ELF-1 (cell line): ENCODE measurements at regions not wholly inside any gene's neighbourhood (a gene's known extent, or its start where the extent isn't known, plus 50 kb on each side); places are given as distances from the start of the nearest gene placed in this dataset.
"Not testable (repeated sequence)": the region's sequence is repeated elsewhere in the genome, so short reads cannot be mapped to it uniquely, and the experiment has no call there.

Experiments used
- DNase-seq: peaks from one replicate; pipeline ENCODE4 v3.0.0-alpha.2; 2016; ENCODE audit warnings: low read depth, low spot score

DNA sequence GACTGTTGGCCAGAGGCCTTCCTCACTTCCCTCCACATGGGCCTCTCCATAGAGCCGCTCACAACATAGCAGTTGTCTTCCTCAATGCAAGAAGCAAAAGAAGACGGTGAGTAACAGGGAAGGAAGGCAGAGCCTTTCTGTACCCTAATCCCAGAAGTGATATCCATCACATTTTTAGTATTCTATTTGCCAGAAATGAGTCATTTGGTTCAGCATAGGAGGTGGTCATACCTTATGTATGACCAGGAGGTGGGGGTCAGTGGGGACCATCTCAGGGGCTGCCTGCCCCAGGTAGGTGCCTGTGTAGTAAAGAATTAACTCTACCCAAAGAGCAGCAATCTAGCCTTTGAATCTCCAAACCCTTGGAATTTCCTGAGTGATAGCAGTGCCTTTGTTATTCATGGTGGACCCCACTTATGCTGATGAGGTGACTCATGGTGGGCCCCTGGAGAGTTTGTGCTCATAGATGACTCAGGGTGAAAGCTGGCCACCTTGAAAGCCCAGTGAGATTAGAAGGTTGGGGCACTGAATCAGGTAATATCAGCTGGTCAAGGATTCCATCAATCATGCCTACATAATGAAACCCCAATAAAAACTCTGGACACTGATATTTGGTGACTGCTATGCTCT, 323.9 kb upstream of the IGF1R start:
- DNase-seq, result no peak

DNA sequence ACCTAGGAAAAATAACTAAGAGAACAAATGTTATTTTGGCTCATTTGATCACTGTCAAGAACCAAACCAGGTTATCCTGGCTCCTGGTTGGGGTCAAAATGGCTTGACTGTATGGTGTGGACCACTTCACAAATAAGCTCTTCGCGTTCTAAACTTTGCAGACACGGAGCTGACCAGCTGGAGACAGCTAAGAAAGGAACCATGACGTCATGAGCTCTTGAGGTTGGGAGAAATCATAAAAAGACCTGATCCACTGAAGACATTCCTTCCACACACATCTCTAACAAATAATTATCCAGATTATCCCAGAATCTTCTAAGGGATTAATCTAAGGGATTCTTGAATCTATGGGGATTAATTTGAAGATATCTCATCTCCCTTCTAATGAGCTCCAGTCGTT, 321.5 kb upstream of the IGF1R start:
- DNase-seq, result no peak

DNA sequence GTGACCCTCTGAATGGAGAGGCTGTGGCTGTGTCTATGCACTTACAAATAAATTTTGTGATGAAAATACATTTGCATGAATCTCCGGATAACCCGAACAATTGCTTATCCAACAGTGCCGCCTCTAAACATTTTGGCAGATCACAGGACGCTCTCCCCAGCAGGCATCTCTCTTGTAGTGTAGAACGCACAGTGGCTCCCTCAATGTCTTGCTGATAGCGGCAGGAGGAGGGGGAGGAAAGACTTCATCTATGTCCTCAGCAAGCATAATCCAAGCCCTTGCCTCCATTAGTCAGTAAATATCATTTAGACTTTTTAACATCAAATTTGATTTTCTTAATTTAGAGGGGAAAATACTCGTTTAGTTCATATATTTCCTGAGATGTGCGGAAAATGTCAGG, 318.1 kb upstream of the IGF1R start:
- DNase-seq, result no peak

DNA sequence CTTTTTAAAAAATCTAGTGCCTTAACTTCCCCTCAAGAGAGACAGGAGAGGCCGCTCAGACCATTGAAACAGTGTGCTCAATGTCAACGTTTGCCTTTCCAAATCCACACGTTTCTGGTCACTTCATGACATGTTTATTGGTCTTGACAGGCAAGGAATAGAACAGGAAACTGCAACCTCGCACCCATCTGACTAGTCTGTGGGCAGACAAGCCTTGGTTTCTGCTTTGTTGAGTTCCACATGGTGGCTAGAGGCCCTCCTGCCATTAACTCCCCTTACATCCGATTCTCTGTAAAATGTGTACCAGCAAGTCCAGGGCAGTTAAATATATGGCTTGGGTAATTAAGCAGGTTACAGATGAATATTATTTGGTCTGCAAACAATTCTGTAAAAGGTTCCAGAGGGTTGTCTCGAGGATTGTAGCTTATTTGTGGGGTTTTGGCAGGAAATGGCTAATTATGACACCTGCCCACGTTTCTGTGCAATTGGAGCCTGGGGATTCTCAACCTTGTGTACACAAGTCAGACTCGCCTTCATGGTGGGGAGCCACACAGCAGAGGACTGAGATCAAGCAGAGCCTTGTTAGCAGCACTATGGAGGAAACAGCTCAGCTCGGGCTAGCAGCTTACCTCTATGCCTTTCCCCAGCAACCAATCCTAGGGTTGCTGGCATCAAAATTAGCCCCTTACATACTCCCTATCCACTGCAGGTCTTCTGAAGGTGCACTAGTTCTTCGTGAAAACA, 317.5 kb upstream of the IGF1R start:
- no peak for DNase-seq

- no peak for DNase-seq
Measured at GRCh38 chr15:98331676-98332075, 316.7 kb upstream of the IGF1R start.

- DNase-seq, result no peak
Measured at GRCh38 chr15:98333251-98333650, 315.1 kb upstream of the IGF1R start.

DNA sequence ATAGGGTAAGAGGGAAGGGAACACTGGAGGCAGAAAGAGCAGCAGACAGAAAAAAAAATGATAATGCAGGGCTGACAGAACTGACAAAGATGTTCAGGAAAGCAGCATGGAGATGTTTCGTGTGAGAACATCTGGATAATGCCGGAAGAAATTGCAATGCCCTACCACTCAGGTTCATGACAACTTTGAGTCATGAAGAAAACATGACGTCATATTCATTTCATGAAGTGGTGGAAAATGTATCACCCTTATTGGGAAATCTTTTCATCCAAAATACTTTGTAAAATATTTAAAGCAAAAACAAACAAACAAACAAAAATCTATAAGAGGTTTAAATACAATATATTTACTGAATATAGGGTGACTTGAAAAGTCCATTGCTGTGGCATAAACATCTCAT, 305.4 kb upstream of the IGF1R start:
- DNase-seq, result no peak

DNA sequence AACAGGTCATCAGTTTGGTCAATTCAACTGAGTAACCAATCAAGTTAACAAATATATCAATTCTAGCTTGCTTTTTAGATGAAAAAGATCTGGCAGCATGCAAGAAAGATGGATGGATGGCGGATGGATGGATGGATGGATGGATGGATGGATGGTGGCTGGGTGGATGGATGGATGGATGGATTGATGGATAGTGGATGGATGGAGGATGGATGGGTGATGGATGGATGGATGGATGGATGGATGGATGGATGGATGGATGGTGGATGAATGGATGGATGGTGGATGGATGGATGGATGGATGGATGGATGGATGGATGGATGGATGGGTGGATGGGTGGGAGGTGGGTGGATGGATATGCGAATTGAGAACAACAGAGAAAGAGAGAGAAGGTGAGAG, 303.7 kb upstream of the IGF1R start:
- DNase-seq, result no peak

DNA sequence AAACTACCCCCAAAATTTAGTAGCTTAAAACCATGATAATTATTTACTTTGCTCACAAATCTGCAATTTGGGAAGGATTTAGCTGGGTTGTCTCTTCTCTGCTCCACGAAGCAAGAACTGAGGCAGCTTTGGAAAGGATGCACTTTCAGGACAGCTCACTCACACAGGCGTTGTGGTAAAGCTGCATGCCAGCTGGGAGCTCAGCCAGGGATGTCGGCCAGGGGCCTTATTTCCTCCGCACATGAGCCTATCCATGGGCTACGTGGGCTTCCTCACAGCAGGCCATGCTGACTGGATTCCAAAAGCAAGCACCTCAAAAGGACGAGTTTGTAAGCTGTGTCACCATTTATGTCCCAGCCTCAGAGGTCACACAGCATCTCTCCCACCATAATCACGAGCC, 301.3 kb upstream of the IGF1R start:
- no peak for DNase-seq

DNA sequence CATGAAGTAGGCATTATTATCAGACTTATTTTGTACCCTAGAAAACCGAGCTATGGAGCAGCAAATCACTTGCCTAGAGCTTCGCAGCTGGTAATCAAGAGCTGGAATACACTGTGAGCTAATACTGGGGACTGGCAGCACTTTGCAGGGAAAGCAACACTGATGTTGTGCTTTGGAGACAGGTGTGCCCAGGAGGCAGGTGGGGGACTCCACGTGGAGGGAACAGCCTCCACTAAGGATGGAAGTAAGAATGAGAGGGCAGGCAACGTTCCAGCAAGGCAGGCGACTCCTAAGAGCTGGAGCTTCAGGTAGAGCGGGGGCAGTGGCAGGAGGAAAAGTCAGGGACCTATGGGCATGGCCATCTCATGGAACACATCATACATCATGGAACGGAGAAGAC, 300.5 kb upstream of the IGF1R start:
- DNase-seq, result no peak

DNA sequence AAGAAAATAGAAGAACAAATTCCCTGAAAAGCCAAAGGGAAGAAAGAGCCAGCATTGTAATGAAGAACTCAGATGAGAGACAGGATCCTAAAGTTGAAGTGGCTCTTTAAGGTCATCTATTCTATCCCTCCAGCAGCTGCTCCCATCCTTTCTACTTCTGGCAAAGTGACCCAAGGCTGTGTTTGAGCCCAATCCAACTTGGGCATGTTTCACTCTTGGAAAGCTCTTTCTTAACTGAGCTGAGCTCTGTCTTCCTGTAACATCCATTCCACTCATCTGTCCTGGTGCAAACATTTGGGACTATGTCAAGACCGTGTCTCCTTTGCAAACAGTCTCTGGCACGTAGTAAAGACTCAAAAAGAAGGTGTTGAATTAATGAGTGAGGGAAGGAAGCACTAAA, 298.1 kb upstream of the IGF1R start:
- DNase-seq, result no peak

DNA sequence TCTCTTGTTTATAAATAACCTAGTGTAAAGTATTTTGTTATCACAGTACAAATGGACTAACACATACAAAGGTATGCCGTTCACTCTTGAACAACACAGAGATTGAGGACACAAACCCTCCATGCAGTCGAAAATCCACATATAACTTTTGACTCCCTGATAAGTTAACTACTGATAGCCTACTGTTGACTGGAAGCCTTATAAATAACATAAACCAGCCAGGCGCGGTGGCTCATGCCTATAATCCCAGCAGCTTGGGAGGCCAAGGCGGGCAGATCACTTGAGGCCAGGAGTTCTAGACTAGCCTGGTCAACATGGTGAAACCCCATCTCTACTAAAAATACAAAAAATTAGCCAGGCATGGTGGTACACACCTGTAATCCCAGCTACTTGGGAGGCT, 290.1 kb upstream of the IGF1R start:
- not testable (repeated sequence) for DNase-seq

DNA sequence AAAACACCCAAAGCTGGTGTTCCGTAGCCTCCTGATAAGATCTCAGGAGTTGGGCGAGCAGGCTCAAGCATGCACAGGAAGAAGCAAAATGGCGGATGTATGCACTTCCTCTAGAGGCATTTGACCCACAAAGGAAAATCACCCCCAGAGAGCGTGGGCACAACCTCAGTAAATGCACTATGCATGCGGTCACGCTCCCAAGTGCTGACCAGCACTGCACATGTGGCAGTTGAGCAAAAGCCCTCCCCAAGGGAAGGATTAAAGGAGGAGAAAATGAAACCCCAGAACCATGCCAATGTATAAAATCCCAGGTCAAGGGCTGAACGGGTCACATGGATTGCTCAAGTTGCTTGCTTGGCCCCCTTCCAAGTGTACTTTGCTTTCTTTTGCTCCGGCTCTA, 289.4 kb upstream of the IGF1R start:
- no peak for DNase-seq

DNA sequence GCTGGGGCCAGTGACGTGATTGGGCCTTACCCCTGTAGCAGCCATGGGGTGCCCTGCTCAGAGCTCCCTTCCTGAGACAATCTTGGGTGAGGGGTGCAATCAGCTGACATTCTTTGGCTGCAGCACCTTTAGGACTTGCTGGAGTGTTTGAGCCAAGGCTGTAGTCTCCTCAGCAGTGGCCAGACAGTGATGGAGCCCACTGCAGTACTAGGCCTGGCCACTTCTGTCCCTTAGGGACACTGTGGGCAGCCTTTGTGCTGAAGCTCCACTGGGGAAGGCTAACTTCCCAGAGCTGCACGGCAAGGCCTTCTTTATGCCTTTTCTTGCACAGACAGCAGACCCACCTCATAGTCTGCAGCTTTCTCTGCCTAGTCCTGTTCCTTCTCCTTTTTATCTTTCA, 284.9 kb upstream of the IGF1R start:
- DNase-seq, result no peak

GRCh38 chr15:98363955-98364354, 284.4 kb upstream of the IGF1R start:
- no peak for DNase-seq

GRCh38 chr15:98369081-98369716, 279.1 kb upstream of the IGF1R start:
- no peak for DNase-seq

GRCh38 chr15:98375513-98376340, 272.6 kb upstream of the IGF1R start:
- no peak for DNase-seq

DNA sequence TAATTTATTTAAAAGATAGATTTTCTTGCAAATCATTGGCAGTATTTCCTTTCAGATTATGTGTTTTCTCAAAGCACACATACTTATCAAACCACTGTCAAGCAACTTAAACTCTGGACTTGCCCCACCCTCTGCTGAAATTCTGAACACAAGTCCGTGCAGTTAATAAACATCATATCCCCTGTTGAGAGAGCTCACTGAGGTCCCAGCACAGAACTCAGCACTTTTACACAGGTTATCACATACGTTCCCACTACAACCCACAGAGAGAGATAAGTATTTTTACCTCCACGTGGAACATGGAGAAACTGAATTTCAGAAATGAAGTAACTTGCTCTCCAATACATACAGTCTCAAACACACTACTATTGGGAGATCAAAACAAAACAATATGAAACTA, 267.6 kb upstream of the IGF1R start:
- no peak for DNase-seq

GRCh38 chr15:98381446-98381845, 266.9 kb upstream of the IGF1R start:
- DNase-seq, result no peak

- peak; percentile 32 for DNase-seq
Measured at GRCh38 chr15:98382139-98382538, 266.2 kb upstream of the IGF1R start.

DNA sequence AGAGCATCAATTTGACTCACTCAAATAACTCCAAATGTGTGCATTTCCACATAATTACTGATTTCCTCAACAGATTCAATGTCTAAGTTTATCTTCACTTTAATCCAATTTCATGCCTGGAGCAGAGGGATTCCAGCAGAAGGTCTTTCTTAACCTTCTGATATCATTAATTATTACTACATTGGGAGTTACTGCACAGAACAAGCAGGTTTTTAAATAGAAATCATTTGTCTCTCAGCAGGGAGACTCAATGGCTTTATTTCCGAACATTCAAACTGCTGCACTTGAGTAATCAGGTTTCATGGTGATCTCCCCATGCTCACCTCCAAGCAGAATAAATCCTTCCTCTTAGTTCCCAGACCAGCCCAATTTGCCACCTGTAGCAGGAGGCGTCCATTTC, 264.8 kb upstream of the IGF1R start:
- no peak for DNase-seq

- DNase-seq, result no peak
Measured at GRCh38 chr15:98384328-98385029, 263.9 kb upstream of the IGF1R start.
